ENCODE measurements at regions not wholly inside any gene's neighbourhood (a gene's known extent, or its start where the extent isn't known, plus 50 kb on each side); places are given as distances from the start of the nearest gene placed in this dataset.

DNA sequence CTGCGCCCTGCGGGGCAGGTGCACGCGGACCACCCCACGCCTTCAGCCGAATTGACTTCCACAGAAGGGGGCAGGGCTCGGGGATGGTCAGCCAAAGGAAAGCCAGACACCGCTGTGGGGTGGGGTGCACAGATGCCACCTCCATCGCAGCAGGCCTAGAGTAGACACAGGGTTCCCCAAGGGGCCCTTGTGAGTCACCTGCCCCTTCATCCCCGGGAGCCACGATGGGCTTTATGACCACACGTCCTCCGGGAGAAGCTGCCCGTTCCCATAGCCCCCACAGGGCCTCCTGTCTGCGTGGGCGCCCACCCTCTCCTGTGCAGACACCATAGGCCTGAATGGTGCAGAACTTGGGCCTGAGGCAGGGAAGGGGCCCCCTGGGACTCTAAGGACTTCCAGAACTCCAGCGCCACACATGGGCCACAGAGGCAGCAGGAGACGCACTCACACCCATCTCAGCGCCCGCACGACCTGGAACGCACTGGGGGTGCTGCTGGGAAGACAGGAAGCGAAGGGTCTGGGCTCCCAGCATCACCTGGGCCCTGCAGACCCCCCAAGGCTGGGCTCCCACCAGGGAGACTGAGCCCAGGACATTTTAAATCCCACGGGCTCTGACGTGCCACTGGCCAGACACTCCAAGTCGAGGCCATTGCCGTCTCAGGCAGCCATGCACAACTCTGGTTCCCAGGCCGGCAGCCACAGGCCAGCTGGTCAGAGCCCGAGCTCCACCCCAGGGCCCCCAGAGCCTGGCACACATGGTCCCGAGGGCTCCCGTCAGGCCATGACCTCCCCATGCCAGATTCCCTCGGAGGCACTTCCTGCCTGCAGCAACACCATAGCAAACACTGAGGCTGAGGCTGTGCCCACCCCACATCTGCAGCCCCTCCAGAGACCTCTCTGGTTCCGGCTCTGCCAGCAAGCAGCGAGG, 134.2 kb downstream of the DLL1 start:
- TF ChIP-seq POLR2A (IDR thresholded peaks at IDR 0.05), result no peak
- TF ChIP-seq, protein P1, sequence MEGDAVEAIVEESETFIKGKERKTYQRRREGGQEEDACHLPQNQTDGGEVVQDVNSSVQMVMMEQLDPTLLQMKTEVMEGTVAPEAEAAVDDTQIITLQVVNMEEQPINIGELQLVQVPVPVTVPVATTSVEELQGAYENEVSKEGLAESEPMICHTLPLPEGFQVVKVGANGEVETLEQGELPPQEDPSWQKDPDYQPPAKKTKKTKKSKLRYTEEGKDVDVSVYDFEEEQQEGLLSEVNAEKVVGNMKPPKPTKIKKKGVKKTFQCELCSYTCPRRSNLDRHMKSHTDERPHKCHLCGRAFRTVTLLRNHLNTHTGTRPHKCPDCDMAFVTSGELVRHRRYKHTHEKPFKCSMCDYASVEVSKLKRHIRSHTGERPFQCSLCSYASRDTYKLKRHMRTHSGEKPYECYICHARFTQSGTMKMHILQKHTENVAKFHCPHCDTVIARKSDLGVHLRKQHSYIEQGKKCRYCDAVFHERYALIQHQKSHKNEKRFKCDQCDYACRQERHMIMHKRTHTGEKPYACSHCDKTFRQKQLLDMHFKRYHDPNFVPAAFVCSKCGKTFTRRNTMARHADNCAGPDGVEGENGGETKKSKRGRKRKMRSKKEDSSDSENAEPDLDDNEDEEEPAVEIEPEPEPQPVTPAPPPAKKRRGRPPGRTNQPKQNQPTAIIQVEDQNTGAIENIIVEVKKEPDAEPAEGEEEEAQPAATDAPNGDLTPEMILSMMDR (IDR thresholded peaks at IDR 0.05), result no peak
- no peak for ATAC-seq
- intact Hi-C loops (cut with DNase I), result no loop called here

GRCh38 chr6:170155464-170156196, 135.2 kb downstream of the DLL1 start:
- ATAC-seq, result no peak
- no peak overlapping the region for H3K27ac ChIP-seq
- no peak for DNase-seq
- 92% methylated on average over 19 to 25 of the region's 25 CpGs for WGBS, 2 donors
- no peaks in the 10 kb centered on the region for H3K27me3 ChIP-seq
- no peaks in the 10 kb centered on the region for H3K36me3 ChIP-seq (replicated peaks in 1 of 2; ENCODE audit: insufficient read depth in 1 of 2, low read depth in 2 of 2)
- H3K4me1 ChIP-seq, result peaks cover 18% of the 10 kb centered on the region
- H3K9me3 ChIP-seq, result no peaks in the 10 kb centered on the region
- intact Hi-C loops (cut with DNase I), result no loop called here
- no peak overlapping the region for H3K4me3 ChIP-seq
- TF ChIP-seq, protein P1 (IDR thresholded peaks at IDR 0.05), result no peak
- TF ChIP-seq POLR2A (IDR thresholded peaks at IDR 0.05), result no peak

More for the DNA sequence above, 134.2 kb downstream of the DLL1 start:
- Histone ChIP-seq H3K9me3 (no peaks in the 10 kb centered on the region), H3K36me3 (replicated peaks in 1 of 2; ENCODE audit: insufficient read depth in 1 of 2, low read depth in 2 of 2) (no peaks in the 10 kb centered on the region), H3K27me3 (no peaks in the 10 kb centered on the region), H3K27ac (no peak overlapping the region), H3K4me1 (peaks cover 18% of the 10 kb centered on the region), H3K4me3 (no peak overlapping the region)
- WGBS, 2 donors, result 88 to 95% methylated on average over 19 to 28 of the region's 34 CpGs
- no peak for DNase-seq

DNA sequence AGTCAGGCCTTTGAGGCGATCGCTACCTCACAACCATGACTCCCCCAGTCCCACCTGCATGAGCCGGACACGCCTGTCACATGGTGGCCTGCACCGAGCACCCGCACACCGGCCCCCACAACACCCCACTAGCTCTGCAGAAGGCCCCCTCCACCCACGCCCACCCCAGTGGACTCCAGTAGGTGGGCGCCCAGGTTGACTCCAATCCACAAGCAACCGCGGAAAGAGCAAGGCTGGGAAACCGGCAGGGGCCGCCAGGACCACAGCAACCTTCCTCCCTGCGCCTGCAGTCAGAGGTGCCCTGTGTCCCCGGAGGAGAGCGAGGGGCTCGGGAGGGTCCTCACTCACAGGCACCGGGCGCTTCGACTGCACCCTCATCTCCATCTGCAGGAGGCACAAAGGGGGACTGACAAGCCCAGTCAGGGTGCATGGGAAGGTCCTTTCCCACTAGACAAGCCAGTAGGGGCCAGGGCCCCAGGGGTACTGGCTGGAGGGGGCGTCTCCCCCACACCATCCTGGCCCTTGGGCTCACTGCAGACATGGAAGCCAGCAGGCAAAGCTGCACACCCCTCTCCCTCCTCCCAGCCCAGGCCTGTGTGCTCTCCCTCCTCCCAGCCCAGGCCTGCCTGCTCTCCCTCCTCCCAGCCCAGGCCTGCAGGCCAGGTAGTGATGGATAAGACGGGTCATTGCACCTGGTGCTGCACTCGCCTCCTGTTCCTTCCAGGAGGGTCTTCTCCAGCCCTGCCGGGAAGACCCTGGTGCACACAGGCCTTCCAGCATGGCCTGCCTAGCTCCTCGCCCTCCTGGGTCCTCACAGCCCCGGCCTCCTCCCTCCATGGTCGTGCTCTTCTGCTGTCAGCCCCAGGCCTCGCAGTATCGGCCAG, 137.2 kb downstream of the DLL1 start:
- DNase-seq (no peak), ATAC-seq (peak; percentile 1)
- H3K4me3 ChIP-seq, result no peak overlapping the region
- peaks cover 18% of the 10 kb centered on the region for H3K4me1 ChIP-seq
- 81 to 88% methylated on average over 12 to 27 of the region's 29 CpGs for WGBS, 2 donors
- no peak for TF ChIP-seq POLR2A (IDR thresholded peaks at IDR 0.05)
- TF ChIP-seq, protein P1 (IDR thresholded peaks at IDR 0.05), result no peak
- H3K27me3 ChIP-seq, result no peaks in the 10 kb centered on the region
- H3K9me3 ChIP-seq, result no peaks in the 10 kb centered on the region
- H3K27ac ChIP-seq, result peak overlapping the region in 2 of 4 donors; percentile 61 to 78
- H3K36me3 ChIP-seq (replicated peaks in 1 of 2; ENCODE audit: insufficient read depth in 1 of 2, low read depth in 2 of 2), result no peaks in the 10 kb centered on the region
- intact Hi-C loops (cut with DNase I), result no loop called here

DNA sequence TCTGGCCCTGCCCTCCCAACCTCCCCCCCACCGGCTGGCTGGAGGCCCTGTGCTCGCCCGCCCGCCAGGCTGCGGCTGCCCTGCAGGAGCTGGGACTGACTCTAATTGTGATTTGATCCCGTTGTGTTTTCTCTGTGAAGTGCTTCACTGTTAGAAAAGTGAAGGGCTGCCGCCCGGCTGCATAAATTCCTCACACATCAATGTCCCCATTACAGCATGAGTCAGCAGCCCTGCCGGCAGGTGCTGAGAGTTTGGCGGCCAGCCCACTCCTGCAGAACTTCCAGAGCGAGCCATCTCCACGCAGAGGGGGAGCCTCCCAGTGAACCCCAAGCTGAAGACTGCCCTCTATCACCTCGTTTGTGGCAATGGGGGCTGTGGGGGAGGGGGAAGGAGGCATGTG, 137.9 kb downstream of the DLL1 start:
- peak overlapping the region; percentile 61 to 78 (median 76) for H3K27ac ChIP-seq
- H3K4me3 ChIP-seq, result no peak overlapping the region

More for the DNA sequence above, 137.9 kb downstream of the DLL1 start:
- intact Hi-C loops (cut with DNase I), result no loop called here
- ATAC-seq (peak; percentile 78), DNase-seq (peak; percentile 81 to 90 (median 88))
- TF ChIP-seq POLR2A (IDR thresholded peaks at IDR 0.05), result no peak
- TF ChIP-seq, protein P1 (IDR thresholded peaks at IDR 0.05), result peak in 2 of 7 experiments; percentile 14 to 16
- peaks cover 18% of the 10 kb centered on the region for H3K4me1 ChIP-seq
- no peaks in the 10 kb centered on the region for H3K9me3 ChIP-seq
- H3K27me3 ChIP-seq, result no peaks in the 10 kb centered on the region
- no peaks in the 10 kb centered on the region for H3K36me3 ChIP-seq (replicated peaks in 1 of 2; ENCODE audit: insufficient read depth in 1 of 2, low read depth in 2 of 2)
- 2 to 7% methylated on average over 8 to 12 of the region's 13 CpGs for WGBS, 2 donors

All from body of pancreas (tissue), 4 donors.